ENCODE measurements at regions not wholly inside any gene's neighbourhood (a gene's known extent, or its start where the extent isn't known, plus 50 kb on each side); places are given as distances from the start of the nearest gene placed in this dataset.

DNA sequence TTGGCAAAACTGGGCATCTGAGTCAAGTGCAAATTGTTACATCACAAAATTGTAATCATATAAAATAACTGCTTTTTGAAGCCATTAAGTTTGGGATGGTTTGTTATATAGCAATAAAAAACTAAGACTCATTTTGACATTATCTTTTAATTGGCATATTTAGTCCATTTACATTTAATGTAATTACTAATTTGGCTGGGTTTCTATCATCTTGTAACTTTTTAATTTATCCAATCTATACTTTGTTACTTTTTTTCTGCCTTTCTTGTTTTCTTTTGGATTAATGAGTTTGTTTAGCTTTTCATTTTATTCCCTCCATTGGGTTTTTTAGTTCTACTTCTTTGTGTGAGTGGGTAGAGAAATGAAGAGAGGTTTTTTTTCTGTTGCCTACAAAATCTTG, 76.3 kb downstream of the DRAM2 start:
- no peak for TF ChIP-seq EZH2phosphoT487 (IDR thresholded peaks at IDR 0.05; ENCODE audit: borderline replicate concordance, low read depth, low read length)
- TF ChIP-seq, protein P1, sequence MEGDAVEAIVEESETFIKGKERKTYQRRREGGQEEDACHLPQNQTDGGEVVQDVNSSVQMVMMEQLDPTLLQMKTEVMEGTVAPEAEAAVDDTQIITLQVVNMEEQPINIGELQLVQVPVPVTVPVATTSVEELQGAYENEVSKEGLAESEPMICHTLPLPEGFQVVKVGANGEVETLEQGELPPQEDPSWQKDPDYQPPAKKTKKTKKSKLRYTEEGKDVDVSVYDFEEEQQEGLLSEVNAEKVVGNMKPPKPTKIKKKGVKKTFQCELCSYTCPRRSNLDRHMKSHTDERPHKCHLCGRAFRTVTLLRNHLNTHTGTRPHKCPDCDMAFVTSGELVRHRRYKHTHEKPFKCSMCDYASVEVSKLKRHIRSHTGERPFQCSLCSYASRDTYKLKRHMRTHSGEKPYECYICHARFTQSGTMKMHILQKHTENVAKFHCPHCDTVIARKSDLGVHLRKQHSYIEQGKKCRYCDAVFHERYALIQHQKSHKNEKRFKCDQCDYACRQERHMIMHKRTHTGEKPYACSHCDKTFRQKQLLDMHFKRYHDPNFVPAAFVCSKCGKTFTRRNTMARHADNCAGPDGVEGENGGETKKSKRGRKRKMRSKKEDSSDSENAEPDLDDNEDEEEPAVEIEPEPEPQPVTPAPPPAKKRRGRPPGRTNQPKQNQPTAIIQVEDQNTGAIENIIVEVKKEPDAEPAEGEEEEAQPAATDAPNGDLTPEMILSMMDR (conservative IDR thresholded peaks at IDR 0.05; ENCODE audit: low read length), result no peak
- CTCF ChIA-PET (ENCODE audit: unreplicated experiment), result no interaction called here

DNA sequence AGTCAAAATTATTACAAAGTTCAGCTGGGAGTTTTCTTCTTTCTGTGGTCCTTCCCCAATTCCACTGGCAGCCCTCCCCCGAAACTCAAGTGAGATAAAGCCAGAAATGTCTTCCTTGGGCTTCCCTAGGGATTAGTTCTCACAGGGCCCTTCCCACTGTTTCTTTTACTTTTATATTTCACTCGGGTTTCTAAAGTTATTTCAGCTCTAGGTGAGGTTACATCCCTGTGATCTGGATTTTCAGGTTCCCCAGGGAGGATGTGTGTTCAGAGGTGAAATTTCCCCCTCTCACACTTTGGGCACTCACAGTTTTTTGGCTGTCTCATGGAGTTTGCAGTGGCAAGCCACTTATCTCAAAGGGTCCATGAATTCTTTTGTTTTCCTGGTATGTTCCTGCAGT, 77.3 kb downstream of the DRAM2 start:
- Histone ChIP-seq H2AFZ (ENCODE audit: low read length) (peak overlapping the region; percentile 65; the same call in 1 of the 2 replicates), H3K27ac (ENCODE audit: low read depth, low read length, poor library complexity, severe bottlenecking) (no peak overlapping the region), H3K9me3 (ENCODE audit: low read length) (peaks cover 27% of the 10 kb centered on the region), H3K4me2 (ENCODE audit: low read length) (0 out of 2 replicates have a peak overlapping the region, but pooled peaks have one; percentile 20), H3K79me2 (ENCODE audit: insufficient read depth, low read depth, low read length) (no peaks in the 10 kb centered on the region), H3K4me3 (ENCODE audit: low read depth, low read length, poor library complexity, severe bottlenecking) (no peak overlapping the region), H3K9me2 (ENCODE audit: insufficient read depth, low read length) (no peaks in the 10 kb centered on the region), H3K4me1 (ENCODE audit: insufficient read depth, low read length, poor library complexity, severe bottlenecking) (peaks cover 9% of the 10 kb centered on the region), H3K36me3 (ENCODE audit: insufficient read depth, low read length) (no peaks in the 10 kb centered on the region), H4K20me1 (ENCODE audit: insufficient read depth, low read length) (no peaks in the 10 kb centered on the region)
- CTCF ChIA-PET (ENCODE audit: unreplicated experiment), result interaction anchor here (0.6 kb wide), 1 partner anchor 156 kb away, joined by 4 read pairs; no protein-coding TSS in a partner anchor
- intact Hi-C loops (cut with micrococcal nuclease; ENCODE audit: unreplicated experiment), result no loop called here
- no TSS peak for BruUV-seq (replicated peaks)
- DNase-seq (ENCODE audit: low spot score), result no peak
- TF ChIP-seq, protein P1 (conservative IDR thresholded peaks at IDR 0.05; ENCODE audit: low read length), result no peak
- TF ChIP-seq EZH2phosphoT487 (IDR thresholded peaks at IDR 0.05; ENCODE audit: borderline replicate concordance, low read depth, low read length), result no peak
- POLR2A ChIA-PET, result no interaction called here

More for the DNA sequence above, 76.3 kb downstream of the DRAM2 start:
- H3K4me3 ChIP-seq (ENCODE audit: low read depth, low read length, poor library complexity, severe bottlenecking), result no peak overlapping the region
- no peak overlapping the region for H3K4me2 ChIP-seq (ENCODE audit: low read length)
- no peak for DNase-seq (ENCODE audit: low spot score)
- H2AFZ ChIP-seq (ENCODE audit: low read length), result no peak overlapping the region
- no TSS peak for BruUV-seq (replicated peaks)
- H3K79me2 ChIP-seq (ENCODE audit: insufficient read depth, low read depth, low read length), result no peaks in the 10 kb centered on the region
- H3K9me2 ChIP-seq (ENCODE audit: insufficient read depth, low read length), result no peaks in the 10 kb centered on the region
- intact Hi-C loops (cut with micrococcal nuclease; ENCODE audit: unreplicated experiment), result no loop called here
- H3K27ac ChIP-seq (ENCODE audit: low read depth, low read length, poor library complexity, severe bottlenecking), result no peak overlapping the region
- peaks cover 9% of the 10 kb centered on the region for H3K4me1 ChIP-seq (ENCODE audit: insufficient read depth, low read length, poor library complexity, severe bottlenecking)
- H4K20me1 ChIP-seq (ENCODE audit: insufficient read depth, low read length), result no peaks in the 10 kb centered on the region
- POLR2A ChIA-PET, result interaction anchor here (0.6 kb wide), 1 partner anchor 121 kb away, joined by 3 read pairs; no protein-coding TSS in a partner anchor
- H3K9me3 ChIP-seq (ENCODE audit: low read length), result peaks cover 30% of the 10 kb centered on the region
- H3K36me3 ChIP-seq (ENCODE audit: insufficient read depth, low read length), result no peaks in the 10 kb centered on the region

DNA sequence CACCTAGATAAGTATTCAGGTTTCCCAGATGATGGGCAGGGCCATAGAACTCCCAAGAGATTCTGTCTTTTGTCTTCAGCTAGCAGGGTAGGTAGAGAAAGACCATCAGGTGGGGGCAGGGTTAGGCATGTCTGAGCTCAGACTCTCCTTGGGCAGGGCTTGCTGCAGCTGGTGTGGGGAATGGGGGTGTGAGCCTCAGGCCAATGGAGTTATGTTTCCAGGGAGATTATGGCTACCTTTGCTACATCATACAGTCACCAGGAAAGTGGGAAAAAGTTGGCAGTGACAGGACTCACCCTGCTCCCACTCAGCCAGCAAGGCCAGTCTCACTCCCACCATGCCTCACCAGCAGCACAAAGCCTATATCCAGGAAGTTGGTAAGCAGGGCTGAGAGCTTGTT, 77.8 kb downstream of the DRAM2 start:
- BruUV-seq (replicated peaks), result no TSS peak
- H4K20me1 ChIP-seq (ENCODE audit: insufficient read depth, low read length), result no peaks in the 10 kb centered on the region
- POLR2A ChIA-PET, result interaction anchor here (1.4 kb wide), 1 partner anchor 291 kb away, joined by 3 read pairs; no protein-coding TSS in a partner anchor
- peak overlapping the region; percentile 65 for H2AFZ ChIP-seq (ENCODE audit: low read length)
- TF ChIP-seq EZH2phosphoT487 (IDR thresholded peaks at IDR 0.05; ENCODE audit: borderline replicate concordance, low read depth, low read length), result no peak
- TF ChIP-seq, protein P1 (conservative IDR thresholded peaks at IDR 0.05; ENCODE audit: low read length), result no peak
- CTCF ChIA-PET (ENCODE audit: unreplicated experiment), result interaction anchor here (0.6 kb wide), 1 partner anchor 156 kb away, joined by 4 read pairs; no protein-coding TSS in a partner anchor
- H3K4me3 ChIP-seq (ENCODE audit: low read depth, low read length, poor library complexity, severe bottlenecking), result no peak overlapping the region
- H3K9me3 ChIP-seq (ENCODE audit: low read length), result peaks cover 27% of the 10 kb centered on the region
- no peaks in the 10 kb centered on the region for H3K79me2 ChIP-seq (ENCODE audit: insufficient read depth, low read depth, low read length)
- H3K4me2 ChIP-seq (ENCODE audit: low read length), result 0 out of 2 replicates have a peak overlapping the region, but pooled peaks have one; percentile 20
- intact Hi-C loops (cut with micrococcal nuclease; ENCODE audit: unreplicated experiment), result no loop called here
- H3K36me3 ChIP-seq (ENCODE audit: insufficient read depth, low read length), result no peaks in the 10 kb centered on the region
- no peak overlapping the region for H3K27ac ChIP-seq (ENCODE audit: low read depth, low read length, poor library complexity, severe bottlenecking)
- no peaks in the 10 kb centered on the region for H3K9me2 ChIP-seq (ENCODE audit: insufficient read depth, low read length)
- DNase-seq (ENCODE audit: low spot score), result no peak
- peaks cover 9% of the 10 kb centered on the region for H3K4me1 ChIP-seq (ENCODE audit: insufficient read depth, low read length, poor library complexity, severe bottlenecking)
